HFFc6 (cell line): ENCODE measurements at regions not wholly inside any gene's neighbourhood (a gene's known extent, or its start where the extent isn't known, plus 50 kb on each side); places are given as distances from the start of the nearest gene placed in this dataset.

Experiments
- DNase-seq: peaks from one replicate; pipeline ENCODE4 v3.0.0-alpha.2; 2018
- H3K27ac Mint-ChIP-seq: 2 replicates; pipeline ENCODE4 v1.8.0; 2020; ENCODE audit warnings: mild to moderate bottlenecking, mixed read lengths
- H3K27me3 Mint-ChIP-seq: 2 replicates; pipeline ENCODE4 v1.8.0; 2021; ENCODE audit warnings: mild to moderate bottlenecking, moderate library complexity, mixed read lengths; ENCODE audit not compliant: insufficient read depth
- H3K36me3 Mint-ChIP-seq: 2 replicates; pipeline ENCODE4 v1.8.0; 2021; ENCODE audit warnings: low read depth, mixed read lengths
- H3K4me1 Mint-ChIP-seq: 2 replicates; pipeline ENCODE4 v1.8.0; 2020; ENCODE audit warnings: low read depth, mixed read lengths
- H3K4me3 Mint-ChIP-seq: 2 replicates; pipeline ENCODE4 v1.8.0; 2020; ENCODE audit warnings: mild to moderate bottlenecking, moderate library complexity, mixed read lengths
- H3K9me3 Mint-ChIP-seq: 2 replicates; pipeline ENCODE4 v1.8.0; 2020; ENCODE audit warnings: mild to moderate bottlenecking, mixed read lengths
- CTCF ChIP-seq: fragments of 200-600 bp; sonication (generic); IDR thresholded peaks from 2 replicates; pipeline ENCODE4 v1.5.0; 2021; ENCODE audit warnings: antibody characterized with exemption, mild to moderate bottlenecking

- no peak for TF ChIP-seq CTCF
- Mint-ChIP-seq H3K36me3 (no peaks in the 10 kb centered on the region), H3K27ac (no peak overlapping the region), H3K4me3 (no peak overlapping the region), H3K4me1 (peaks cover 11% of the 10 kb centered on the region; the same call in 1 of the 2 replicates), H3K27me3 (no peaks in the 10 kb centered on the region), H3K9me3 (no peaks in the 10 kb centered on the region; the same call in 1 of the 2 replicates)
- DNase-seq, result no peak
Measured at GRCh38 chr12:105843561-105843960, 295.2 kb downstream of the NUAK1 start.

GRCh38 chr12:105843986-105844760 is 294.6 kb downstream of the NUAK1 start:
- no peak overlapping the region for H3K27ac Mint-ChIP-seq
- TF ChIP-seq CTCF, result no peak
- H3K36me3 Mint-ChIP-seq, result no peaks in the 10 kb centered on the region
- no peaks in the 10 kb centered on the region for H3K27me3 Mint-ChIP-seq
- H3K4me1 Mint-ChIP-seq, result peaks cover 11% of the 10 kb centered on the region; the same call in 1 of the 2 replicates
- no peak overlapping the region for H3K4me3 Mint-ChIP-seq
- no peaks in the 10 kb centered on the region; the same call in 1 of the 2 replicates for H3K9me3 Mint-ChIP-seq
- DNase-seq, result peak; percentile 6

- Mint-ChIP-seq H3K4me1 (peaks cover 16% of the 10 kb centered on the region; the same call in 1 of the 2 replicates), H3K4me3 (no peak overlapping the region), H3K9me3 (no peaks in the 10 kb centered on the region; the same call in 1 of the 2 replicates), H3K27ac (no peak overlapping the region), H3K27me3 (peaks cover 3% of the 10 kb centered on the region; the same call in 1 of the 2 replicates), H3K36me3 (no peaks in the 10 kb centered on the region)
- TF ChIP-seq CTCF, result no peak
- no peak for DNase-seq
Measured at GRCh38 chr12:105846331-105846730, 292.4 kb downstream of the NUAK1 start.

GRCh38 chr12:105847068-105847467 is 291.7 kb downstream of the NUAK1 start:
- no peak overlapping the region for H3K27ac Mint-ChIP-seq

GRCh38 chr12:105848286-105848685 is 290.5 kb downstream of the NUAK1 start:
- Mint-ChIP-seq H3K27me3 (peaks cover 3% of the 10 kb centered on the region; the same call in 1 of the 2 replicates), H3K4me1 (peaks cover 15% of the 10 kb centered on the region; the same call in 1 of the 2 replicates), H3K4me3 (no peak overlapping the region), H3K27ac (no peak overlapping the region), H3K9me3 (no peaks in the 10 kb centered on the region; the same call in 1 of the 2 replicates), H3K36me3 (no peaks in the 10 kb centered on the region)
- TF ChIP-seq CTCF, result no peak
- no peak for DNase-seq

More at GRCh38 chr12:105847068-105847467, 291.7 kb downstream of the NUAK1 start:
- DNase-seq, result no peak
- Mint-ChIP-seq H3K27me3 (peaks cover 3% of the 10 kb centered on the region; the same call in 1 of the 2 replicates), H3K4me1 (peaks cover 16% of the 10 kb centered on the region; the same call in 1 of the 2 replicates), H3K4me3 (no peak overlapping the region), H3K9me3 (no peaks in the 10 kb centered on the region; the same call in 1 of the 2 replicates), H3K36me3 (no peaks in the 10 kb centered on the region)
- TF ChIP-seq CTCF, result no peak
